ENCODE measurements at regions not wholly inside any gene's neighbourhood (a gene's known extent, or its start where the extent isn't known, plus 50 kb on each side); places are given as distances from the start of the nearest gene placed in this dataset.

DNA sequence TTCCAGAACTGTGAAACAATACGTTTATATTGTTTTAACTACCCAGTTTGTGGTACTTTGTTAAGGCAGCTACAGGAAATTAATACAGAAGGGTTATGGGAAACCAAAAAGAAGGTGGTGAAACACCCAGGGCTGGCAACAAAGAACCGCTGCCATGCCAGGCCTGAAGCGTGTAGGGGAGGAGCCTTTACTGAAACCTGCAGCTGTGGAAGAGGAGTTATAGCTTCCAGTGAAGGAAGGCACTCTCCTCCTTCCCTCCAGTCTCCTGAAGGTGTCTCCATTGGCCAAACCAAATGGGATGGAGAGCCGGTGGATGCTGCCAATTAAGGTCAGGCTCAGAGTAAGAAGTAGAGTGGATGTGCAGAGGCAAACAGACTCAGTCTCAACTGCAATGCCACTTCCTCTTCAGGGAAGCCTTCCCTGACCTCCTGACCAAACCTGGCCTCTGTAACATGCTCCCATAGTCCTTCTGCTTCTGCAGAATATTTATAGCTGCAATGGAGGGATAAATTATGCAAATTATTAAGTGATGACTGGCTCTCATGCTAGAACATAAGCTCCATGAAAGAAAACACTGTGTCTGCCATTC is 168.3 kb downstream of the DAD1 start:
- Histone ChIP-seq H2AFZ (no peak overlapping the region), H3K36me3 (ENCODE audit: control insufficient read depth, insufficient read depth, low read length) (no peaks in the 10 kb centered on the region), H3K79me2 (no peaks in the 10 kb centered on the region), H3K27ac (no peak overlapping the region), H3K4me1 (no peaks in the 10 kb centered on the region), H3K9ac (no peak overlapping the region), H3K27me3 (ENCODE audit: control insufficient read depth, insufficient read depth, low read length) (no peaks in the 10 kb centered on the region), H3K9me3 (ENCODE audit: control insufficient read depth, low read length) (no peaks in the 10 kb centered on the region), H3K4me3 (ENCODE audit: low read depth, low read length) (no peak overlapping the region), H3K4me2 (ENCODE audit: low read length) (no peak overlapping the region)
- TF ChIP-seq, protein P1, sequence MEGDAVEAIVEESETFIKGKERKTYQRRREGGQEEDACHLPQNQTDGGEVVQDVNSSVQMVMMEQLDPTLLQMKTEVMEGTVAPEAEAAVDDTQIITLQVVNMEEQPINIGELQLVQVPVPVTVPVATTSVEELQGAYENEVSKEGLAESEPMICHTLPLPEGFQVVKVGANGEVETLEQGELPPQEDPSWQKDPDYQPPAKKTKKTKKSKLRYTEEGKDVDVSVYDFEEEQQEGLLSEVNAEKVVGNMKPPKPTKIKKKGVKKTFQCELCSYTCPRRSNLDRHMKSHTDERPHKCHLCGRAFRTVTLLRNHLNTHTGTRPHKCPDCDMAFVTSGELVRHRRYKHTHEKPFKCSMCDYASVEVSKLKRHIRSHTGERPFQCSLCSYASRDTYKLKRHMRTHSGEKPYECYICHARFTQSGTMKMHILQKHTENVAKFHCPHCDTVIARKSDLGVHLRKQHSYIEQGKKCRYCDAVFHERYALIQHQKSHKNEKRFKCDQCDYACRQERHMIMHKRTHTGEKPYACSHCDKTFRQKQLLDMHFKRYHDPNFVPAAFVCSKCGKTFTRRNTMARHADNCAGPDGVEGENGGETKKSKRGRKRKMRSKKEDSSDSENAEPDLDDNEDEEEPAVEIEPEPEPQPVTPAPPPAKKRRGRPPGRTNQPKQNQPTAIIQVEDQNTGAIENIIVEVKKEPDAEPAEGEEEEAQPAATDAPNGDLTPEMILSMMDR (IDR thresholded peaks at IDR 0.05), result no peak

DNA sequence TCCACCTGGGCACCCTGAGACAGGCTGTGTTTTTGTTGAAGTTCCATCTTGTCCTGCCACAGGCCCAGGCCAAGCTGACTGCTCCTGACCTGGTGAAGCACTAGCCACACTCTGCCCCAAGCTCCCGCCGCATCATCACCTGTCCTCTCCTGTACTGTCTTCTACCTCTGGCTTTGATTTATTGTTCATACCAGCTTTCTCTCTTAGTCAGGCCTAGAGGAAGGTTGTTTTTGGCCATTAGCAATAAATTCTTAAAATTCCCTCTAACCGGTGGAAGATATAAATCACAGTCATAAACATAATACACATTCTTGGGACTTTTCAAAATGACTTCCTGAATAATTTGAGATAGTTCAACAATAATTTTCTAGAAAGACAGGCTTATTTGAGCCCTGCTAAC is 169.4 kb downstream of the DAD1 start:
- H3K27me3 ChIP-seq (ENCODE audit: control insufficient read depth, insufficient read depth, low read length), result no peaks in the 10 kb centered on the region
- no peak overlapping the region for H3K27ac ChIP-seq
- no peaks in the 10 kb centered on the region for H3K9me3 ChIP-seq (ENCODE audit: control insufficient read depth, low read length)
- TF ChIP-seq, protein P1 (IDR thresholded peaks at IDR 0.05), result no peak
- no peaks in the 10 kb centered on the region for H3K36me3 ChIP-seq (ENCODE audit: control insufficient read depth, insufficient read depth, low read length)
- no peaks in the 10 kb centered on the region for H3K4me1 ChIP-seq
- H2AFZ ChIP-seq, result no peak overlapping the region
- no peak overlapping the region for H3K9ac ChIP-seq
- H3K4me2 ChIP-seq (ENCODE audit: low read length), result no peak overlapping the region
- H3K79me2 ChIP-seq, result no peaks in the 10 kb centered on the region
- H3K4me3 ChIP-seq (ENCODE audit: low read depth, low read length), result no peak overlapping the region

DNA sequence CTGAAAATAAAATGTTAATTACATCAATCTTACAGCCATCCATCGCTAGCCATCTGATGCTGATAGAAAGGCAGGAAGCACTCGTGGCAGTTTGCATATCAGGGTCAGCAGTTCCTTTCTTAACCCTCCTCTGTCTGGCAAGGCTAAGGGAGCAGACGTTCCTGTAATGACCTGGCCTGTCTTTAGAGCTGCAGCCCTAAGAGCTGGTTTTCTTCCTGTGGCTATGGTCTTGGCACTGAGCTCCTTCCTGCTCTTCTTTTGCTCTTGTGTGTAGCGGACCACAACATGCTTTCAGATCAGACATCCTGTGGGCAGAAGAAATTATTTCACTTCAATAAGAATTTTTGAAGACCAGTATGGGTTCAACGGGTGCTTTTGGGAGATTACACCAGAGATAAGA is 170.4 kb downstream of the DAD1 start:
- H3K9me3 ChIP-seq (ENCODE audit: control insufficient read depth, low read length), result no peaks in the 10 kb centered on the region
- H3K36me3 ChIP-seq (ENCODE audit: control insufficient read depth, insufficient read depth, low read length), result no peaks in the 10 kb centered on the region
- no peak overlapping the region for H3K9ac ChIP-seq
- no peak overlapping the region for H3K4me3 ChIP-seq (ENCODE audit: low read depth, low read length)
- H2AFZ ChIP-seq, result no peak overlapping the region
- TF ChIP-seq, protein P1 (IDR thresholded peaks at IDR 0.05), result no peak
- no peak overlapping the region for H3K4me2 ChIP-seq (ENCODE audit: low read length)
- no peaks in the 10 kb centered on the region for H3K27me3 ChIP-seq (ENCODE audit: control insufficient read depth, insufficient read depth, low read length)
- H3K4me1 ChIP-seq, result no peaks in the 10 kb centered on the region
- no peak overlapping the region for H3K27ac ChIP-seq
- no peaks in the 10 kb centered on the region for H3K79me2 ChIP-seq

DNA sequence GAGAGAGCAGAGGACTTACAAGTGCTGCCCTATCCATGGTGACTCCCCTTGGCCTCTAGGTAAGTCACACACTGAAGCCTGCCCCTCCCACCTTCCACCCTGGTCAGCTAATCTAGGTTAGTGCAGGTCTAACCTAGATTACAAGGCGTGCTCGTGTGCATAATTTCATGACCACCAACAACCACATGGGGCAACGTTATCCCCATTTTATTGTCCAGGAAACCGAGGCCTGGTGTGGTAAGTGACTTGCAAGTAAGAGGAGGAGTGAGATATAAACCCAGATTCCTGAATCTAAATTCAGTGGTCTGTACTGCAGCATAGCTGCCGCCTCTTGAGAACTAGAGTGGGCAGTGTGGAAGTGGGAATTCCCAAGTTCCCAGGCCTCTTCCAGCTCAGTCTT is 171.1 kb downstream of the DAD1 start:
- H2AFZ ChIP-seq, result no peak overlapping the region
- H3K4me2 ChIP-seq (ENCODE audit: low read length), result no peak overlapping the region
- H3K27me3 ChIP-seq (ENCODE audit: control insufficient read depth, insufficient read depth, low read length), result no peaks in the 10 kb centered on the region
- H3K36me3 ChIP-seq (ENCODE audit: control insufficient read depth, insufficient read depth, low read length), result no peaks in the 10 kb centered on the region
- H3K27ac ChIP-seq, result no peak overlapping the region
- H3K4me3 ChIP-seq (ENCODE audit: low read depth, low read length), result no peak overlapping the region
- TF ChIP-seq, protein P1 (IDR thresholded peaks at IDR 0.05), result no peak
- H3K9ac ChIP-seq, result no peak overlapping the region
- no peaks in the 10 kb centered on the region for H3K4me1 ChIP-seq
- H3K9me3 ChIP-seq (ENCODE audit: control insufficient read depth, low read length), result no peaks in the 10 kb centered on the region
- H3K79me2 ChIP-seq, result no peaks in the 10 kb centered on the region

DNA sequence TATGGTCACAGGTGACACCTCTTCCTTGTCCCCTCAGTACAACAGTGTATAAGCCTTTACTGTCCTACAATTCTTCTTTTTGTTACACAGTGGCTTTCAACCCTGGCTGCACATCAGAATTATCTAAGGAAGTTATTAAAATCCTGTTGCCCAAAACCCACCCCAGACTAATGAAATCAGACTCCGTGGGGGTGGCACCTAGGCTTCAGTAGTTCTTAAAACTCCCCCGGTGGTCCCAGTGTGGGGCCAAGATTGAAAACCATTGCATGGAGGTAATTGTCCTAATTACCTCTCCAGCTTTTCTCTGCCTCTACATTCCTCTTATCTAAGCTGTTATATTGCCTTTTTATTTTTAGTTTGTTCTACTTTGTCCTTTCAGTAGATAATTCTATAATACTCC is 172.8 kb downstream of the DAD1 start:
- H3K27ac ChIP-seq, result no peak overlapping the region
- no peak overlapping the region for H2AFZ ChIP-seq
- TF ChIP-seq, protein P1 (IDR thresholded peaks at IDR 0.05), result no peak
- H3K9me3 ChIP-seq (ENCODE audit: control insufficient read depth, low read length), result no peaks in the 10 kb centered on the region
- no peaks in the 10 kb centered on the region for H3K4me1 ChIP-seq
- no peak overlapping the region for H3K4me3 ChIP-seq (ENCODE audit: low read depth, low read length)
- no peaks in the 10 kb centered on the region for H3K36me3 ChIP-seq (ENCODE audit: control insufficient read depth, insufficient read depth, low read length)
- H3K79me2 ChIP-seq, result no peaks in the 10 kb centered on the region
- H3K9ac ChIP-seq, result no peak overlapping the region
- no peaks in the 10 kb centered on the region for H3K27me3 ChIP-seq (ENCODE audit: control insufficient read depth, insufficient read depth, low read length)
- H3K4me2 ChIP-seq (ENCODE audit: low read length), result no peak overlapping the region
